ENCODE measurements at regions not wholly inside any gene's neighbourhood (a gene's known extent, or its start where the extent isn't known, plus 50 kb on each side); places are given as distances from the start of the nearest gene placed in this dataset.

DNA sequence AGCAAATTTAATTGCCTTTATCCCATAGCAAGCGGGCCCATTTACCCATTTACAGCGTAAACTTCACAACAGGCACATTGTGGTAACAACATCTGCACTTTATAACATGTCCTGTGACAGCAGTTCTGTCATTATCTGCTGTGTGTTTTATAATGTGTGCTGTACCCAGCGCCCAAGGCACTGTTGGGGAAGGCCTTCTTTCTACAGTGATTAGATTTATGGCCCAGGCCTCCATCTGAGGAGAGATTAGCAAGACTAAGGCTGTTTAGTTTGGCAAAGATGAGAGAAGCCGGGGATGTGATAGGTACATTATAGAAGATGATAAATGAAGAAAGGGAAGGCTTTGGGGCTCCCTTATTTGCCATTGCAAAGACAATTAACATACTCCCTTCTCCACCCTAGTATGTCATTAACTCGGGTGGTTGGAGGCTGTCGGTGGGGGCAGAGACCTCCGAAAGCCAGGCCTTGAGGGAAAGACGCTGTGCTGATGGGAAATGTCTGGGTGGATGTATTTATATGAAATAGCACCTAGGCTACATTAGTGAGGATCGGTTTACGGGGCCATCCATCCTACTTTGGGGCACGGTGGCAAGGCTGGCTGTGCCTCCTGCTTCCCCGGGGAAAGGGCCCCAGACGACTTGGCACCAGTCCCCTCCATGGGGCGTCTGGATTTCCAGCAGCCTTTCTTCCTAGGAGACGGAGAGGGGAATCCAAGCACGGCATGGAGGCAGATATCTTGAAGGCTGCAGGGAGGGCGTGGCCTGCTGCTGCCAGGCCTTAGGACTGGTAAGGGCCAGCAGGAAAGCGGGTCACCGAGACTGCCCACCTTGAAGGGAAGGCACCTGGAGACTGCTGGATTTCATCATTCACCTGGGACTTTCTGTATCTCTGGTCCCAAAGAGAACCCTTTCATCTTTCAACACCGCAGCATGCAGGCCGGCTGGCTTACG lies 64.3 kb upstream of the PTCH1 start:
- DNase-seq (ENCODE audit: low read depth, low spot score) (no peak), ATAC-seq (no peak)
- intact Hi-C loops (cut with micrococcal nuclease): no loop called here
- H3K9ac ChIP-seq (ENCODE audit: low read length): no peak overlapping the region
- CTCF ChIA-PET: no interaction called here
- no peak for TF ChIP-seq ZBTB33 (IDR thresholded peaks at IDR 0.05; ENCODE audit: extremely low read depth, insufficient replicate concordance, low read length)
- no peak for TF ChIP-seq ELF1 (IDR thresholded peaks at IDR 0.05; ENCODE audit: borderline replicate concordance, low read depth)
- no peak for TF ChIP-seq ATF3 (IDR thresholded peaks at IDR 0.05)
- no peak for TF ChIP-seq SRF (IDR thresholded peaks at IDR 0.05; ENCODE audit: low read depth)
- TF ChIP-seq MAX (IDR thresholded peaks at IDR 0.05): no peak
- no peak for TF ChIP-seq CEBPB (IDR thresholded peaks at IDR 0.05; ENCODE audit: low read depth)
- no peak for TF ChIP-seq SIN3A (IDR thresholded peaks at IDR 0.05; ENCODE audit: low read depth)
- TF ChIP-seq YY1 (IDR thresholded peaks at IDR 0.05; ENCODE audit: extremely low read depth, insufficient replicate concordance, low read depth, low read length): no peak
- TF ChIP-seq ZNF274 (IDR thresholded peaks at IDR 0.05; ENCODE audit: low read depth, low read length): no peak
- no peak for TF ChIP-seq EGR1 (IDR thresholded peaks at IDR 0.05; ENCODE audit: low read depth)
- no peak for TF ChIP-seq CTCF (IDR thresholded peaks at IDR 0.05 in 2 of 3, conservative IDR thresholded peaks at IDR 0.05 in 1 of 3; ENCODE audit: borderline replicate concordance in 1 of 3, insufficient read depth in 1 of 3, low read depth in 2 of 3, low read length in 2 of 3)
- TF ChIP-seq FOSL1 (IDR thresholded peaks at IDR 0.05; ENCODE audit: low read depth): no peak
- no peak for TF ChIP-seq CBX3 (IDR thresholded peaks at IDR 0.05; ENCODE audit: low read depth)
- no peak for TF ChIP-seq JUND (IDR thresholded peaks at IDR 0.05)
- no peak for TF ChIP-seq EZH2 (IDR thresholded peaks at IDR 0.05)
- no peak for TF ChIP-seq POLR2AphosphoS5 (IDR thresholded peaks at IDR 0.05; ENCODE audit: low read depth, low read length)
- no peak overlapping the region for H3K4me2 ChIP-seq (ENCODE audit: low read length)
- POLR2A ChIA-PET: no interaction called here
- H3K4me1 ChIP-seq (ENCODE audit: control insufficient read depth in 1 of 2, insufficient read depth in 2 of 2, low read length in 2 of 2): no peaks in the 10 kb centered on the region
- no peaks in the 10 kb centered on the region for H4K20me1 ChIP-seq (ENCODE audit: insufficient read depth)
- no peaks in the 10 kb centered on the region for H3K79me2 ChIP-seq (ENCODE audit: insufficient read depth, low read length)
- no peak overlapping the region for H3K4me3 ChIP-seq (replicated peaks in 1 of 2; ENCODE audit: low read depth in 1 of 2, low read length in 2 of 2)
- H3K36me3 ChIP-seq (ENCODE audit: control insufficient read depth in 1 of 2, insufficient read depth in 2 of 2, low read length in 2 of 2): no peaks in the 10 kb centered on the region
- RAD21 ChIA-PET (ENCODE audit: low non-redundant PET in 1 of 2, low total read pairs in 2 of 2, uncharacterized antibody in 2 of 2, unreplicated experiment in 2 of 2): no interaction called here
- no peaks in the 10 kb centered on the region for H3K9me3 ChIP-seq (ENCODE audit: control insufficient read depth in 1 of 2, insufficient read depth in 1 of 2, low read depth in 1 of 2, low read length in 2 of 2)
- no peak overlapping the region for H2AFZ ChIP-seq (ENCODE audit: low read depth, low read length, poor library complexity, severe bottlenecking)
- BruUV-seq (replicated peaks): no TSS peak
- H3K9me2 ChIP-seq (ENCODE audit: insufficient read depth): no peaks in the 10 kb centered on the region
- H3K27ac ChIP-seq (ENCODE audit: low read depth, low read length): no peak overlapping the region
- H3K27me3 ChIP-seq (ENCODE audit: insufficient read depth, low read length): no peaks in the 10 kb centered on the region
